ENCODE measurements at regions not wholly inside any gene's neighbourhood (a gene's known extent, or its start where the extent isn't known, plus 50 kb on each side); places are given as distances from the start of the nearest gene placed in this dataset.
A peak's percentile ranks its signal among the peaks of the same experiment; 100 is the strongest.
"Not testable (repeated sequence)": the region's sequence is repeated elsewhere in the genome, so short reads cannot be mapped to it uniquely, and the experiment has no call there.

GRCh38 chr13:106083620-106084350, 451.7 kb downstream of the EFNB2 start:
- intact Hi-C loops (cut with DNase I): no loop called here
- H3K4me3 ChIP-seq: no peak overlapping the region
- no peak for DNase-seq (ENCODE audit: extremely low spot score)
- WGBS: 72% methylated on average over 3 of the region's 3 CpGs
- H3K36me3 ChIP-seq: no peaks in the 10 kb centered on the region
- H3K4me1 ChIP-seq: no peaks in the 10 kb centered on the region
- TF ChIP-seq POLR2A (IDR thresholded peaks at IDR 0.05; ENCODE audit: low read depth): no peak
- peak in 2 of 3 experiments; percentile 29 to 57 for TF ChIP-seq CTCF (IDR thresholded peaks at IDR 0.05)
- no peaks in the 10 kb centered on the region for H3K27me3 ChIP-seq
- H3K27ac ChIP-seq (replicated peaks in 1 of 4): no peak overlapping the region
- peaks cover 0 to 6% (median 0%) of the 10 kb centered on the region in 4 donors for H3K9me3 ChIP-seq

- H3K9me3 ChIP-seq; intact Hi-C loops (cut with DNase I): not testable (repeated sequence)
- WGBS: 96% methylated on average over 6 of the region's 6 CpGs
These were observed 454.2 kb downstream of the EFNB2 start for GRCh38 chr13:106081221-106081620.

GRCh38 chr13:106078191-106078590, 457.3 kb downstream of the EFNB2 start:
- Histone ChIP-seq H3K27ac (replicated peaks in 1 of 4) (no peak overlapping the region), H3K4me1 (no peaks in the 10 kb centered on the region), H3K9me3 (peaks cover 0 to 6% (median 0%) of the 10 kb centered on the region in 4 donors), H3K36me3 (no peaks in the 10 kb centered on the region), H3K27me3 (no peaks in the 10 kb centered on the region), H3K4me3 (no peak overlapping the region)
- WGBS: 82% methylated on average over 1 of the region's 1 CpG
- intact Hi-C loops (cut with DNase I): no loop called here
- TF ChIP-seq POLR2A (IDR thresholded peaks at IDR 0.05; ENCODE audit: low read depth): no peak
- no peak for TF ChIP-seq CTCF (IDR thresholded peaks at IDR 0.05)
- no peak for TF ChIP-seq POLR2AphosphoS5 (IDR thresholded peaks at IDR 0.05)
- TF ChIP-seq EP300 (IDR thresholded peaks at IDR 0.05): no peak
- no peak for DNase-seq (ENCODE audit: extremely low spot score)

More at GRCh38 chr13:106081221-106081620, 454.2 kb downstream of the EFNB2 start:
- H3K4me1 ChIP-seq; H3K4me3 ChIP-seq; H3K27ac ChIP-seq (replicated peaks in 1 of 4); H3K27me3 ChIP-seq; DNase-seq (ENCODE audit: extremely low spot score); H3K36me3 ChIP-seq: not testable (repeated sequence)

- intact Hi-C loops (cut with DNase I): no loop called here
- peaks cover 0 to 6% (median 0%) of the 10 kb centered on the region in 4 donors for H3K9me3 ChIP-seq
- no peak overlapping the region for H3K4me3 ChIP-seq
- TF ChIP-seq CTCF (IDR thresholded peaks at IDR 0.05) (no peak), POLR2AphosphoS5 (IDR thresholded peaks at IDR 0.05) (no peak), POLR2A (IDR thresholded peaks at IDR 0.05; ENCODE audit: low read depth) (no peak), EP300 (IDR thresholded peaks at IDR 0.05) (no peak)
- H3K27ac ChIP-seq (replicated peaks in 1 of 4): no peak overlapping the region
- 98% methylated on average over 1 of the region's 1 CpG for WGBS
- H3K27me3 ChIP-seq: no peaks in the 10 kb centered on the region
- no peaks in the 10 kb centered on the region for H3K4me1 ChIP-seq
- H3K36me3 ChIP-seq: no peaks in the 10 kb centered on the region
- no peak for DNase-seq (ENCODE audit: extremely low spot score)
These were observed 458.4 kb downstream of the EFNB2 start for GRCh38 chr13:106077017-106077416.

- no peak overlapping the region for H3K27ac ChIP-seq (replicated peaks in 1 of 4)
- intact Hi-C loops (cut with DNase I): no loop called here
- no peaks in the 10 kb centered on the region for H3K27me3 ChIP-seq
- DNase-seq (ENCODE audit: extremely low spot score): no peak
- H3K36me3 ChIP-seq: no peaks in the 10 kb centered on the region
- H3K4me1 ChIP-seq: no peaks in the 10 kb centered on the region
- no peak overlapping the region for H3K4me3 ChIP-seq
- no peaks in the 10 kb centered on the region for H3K9me3 ChIP-seq
- WGBS: 100% methylated on average over 1 of the region's 1 CpG
- TF ChIP-seq CTCF (IDR thresholded peaks at IDR 0.05): no peak
- no peak for TF ChIP-seq POLR2AphosphoS5 (IDR thresholded peaks at IDR 0.05)
- no peak for TF ChIP-seq POLR2A (IDR thresholded peaks at IDR 0.05; ENCODE audit: low read depth)
- no peak for TF ChIP-seq EP300 (IDR thresholded peaks at IDR 0.05)
These were observed 463.4 kb downstream of the EFNB2 start for GRCh38 chr13:106072014-106072413.

Data from esophagus muscularis mucosa (tissue), 4 donors.